D721Med (cell line): ENCODE measurements at regions not wholly inside any gene's neighbourhood (a gene's known extent, or its start where the extent isn't known, plus 50 kb on each side); places are given as distances from the start of the nearest gene placed in this dataset.

Source experiments
- DNase-seq: peaks from one replicate; pipeline ENCODE4 v3.0.0; 2011; ENCODE audit warnings: low spot score; ENCODE audit not compliant: insufficient read length
- FAIRE-seq: peaks from 2 replicates; lab custom pipeline; 2011; peaks lifted over from hg19 to GRCh38; lab: Jason Lieb, UNC
- TF ChIP-seq, protein P1 (sequence below): IDR thresholded peaks from 2 replicates; pipeline ENCODE4 v1.5.1; 2012; ENCODE audit warnings: mild to moderate bottlenecking, control low read depth; ENCODE audit not compliant: insufficient read depth; ENCODE audit errors: missing control alignments

GRCh38 chr6:14274546-14275492 is 157.2 kb downstream of the CD83 start:
- no peak for FAIRE-seq
- TF ChIP-seq, protein P1, sequence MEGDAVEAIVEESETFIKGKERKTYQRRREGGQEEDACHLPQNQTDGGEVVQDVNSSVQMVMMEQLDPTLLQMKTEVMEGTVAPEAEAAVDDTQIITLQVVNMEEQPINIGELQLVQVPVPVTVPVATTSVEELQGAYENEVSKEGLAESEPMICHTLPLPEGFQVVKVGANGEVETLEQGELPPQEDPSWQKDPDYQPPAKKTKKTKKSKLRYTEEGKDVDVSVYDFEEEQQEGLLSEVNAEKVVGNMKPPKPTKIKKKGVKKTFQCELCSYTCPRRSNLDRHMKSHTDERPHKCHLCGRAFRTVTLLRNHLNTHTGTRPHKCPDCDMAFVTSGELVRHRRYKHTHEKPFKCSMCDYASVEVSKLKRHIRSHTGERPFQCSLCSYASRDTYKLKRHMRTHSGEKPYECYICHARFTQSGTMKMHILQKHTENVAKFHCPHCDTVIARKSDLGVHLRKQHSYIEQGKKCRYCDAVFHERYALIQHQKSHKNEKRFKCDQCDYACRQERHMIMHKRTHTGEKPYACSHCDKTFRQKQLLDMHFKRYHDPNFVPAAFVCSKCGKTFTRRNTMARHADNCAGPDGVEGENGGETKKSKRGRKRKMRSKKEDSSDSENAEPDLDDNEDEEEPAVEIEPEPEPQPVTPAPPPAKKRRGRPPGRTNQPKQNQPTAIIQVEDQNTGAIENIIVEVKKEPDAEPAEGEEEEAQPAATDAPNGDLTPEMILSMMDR = no peak
- no peak for DNase-seq

GRCh38 chr6:14275493-14275851 is 157.9 kb downstream of the CD83 start:
- TF ChIP-seq, protein P1 = no peak
- DNase-seq = no peak
- no peak for FAIRE-seq

DNA sequence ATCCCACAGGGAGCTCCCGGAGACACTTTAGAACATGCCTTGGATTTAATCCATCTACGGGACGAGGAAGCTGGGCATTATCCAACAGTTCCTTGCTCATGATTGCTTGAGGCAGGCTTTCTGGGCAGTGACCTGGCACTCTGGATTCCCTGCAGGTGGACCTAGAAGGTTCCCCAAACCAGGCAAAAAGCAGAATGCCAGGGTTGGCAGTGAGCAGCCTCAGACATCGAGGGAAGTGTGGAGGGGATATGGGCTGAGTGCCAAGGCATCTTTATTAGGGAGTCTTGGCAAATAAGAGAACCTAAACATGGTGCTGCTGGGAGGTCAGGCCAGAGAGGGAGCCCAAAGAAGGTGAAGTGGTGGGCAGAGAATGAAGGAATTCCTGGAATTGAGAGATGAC is 158.5 kb downstream of the CD83 start:
- TF ChIP-seq, protein P1 = no peak
- FAIRE-seq (no peak), DNase-seq (no peak)

- DNase-seq (no peak), FAIRE-seq (no peak)
- TF ChIP-seq, protein P1 = no peak
Observed at GRCh38 chr6:14276667-14277404, 159.3 kb downstream of the CD83 start.

GRCh38 chr6:14277405-14277930 is 159.9 kb downstream of the CD83 start:
- no peak for FAIRE-seq
- TF ChIP-seq, protein P1 = no peak
- DNase-seq = no peak

GRCh38 chr6:14278006-14278405 is 160.4 kb downstream of the CD83 start:
- DNase-seq (no peak), FAIRE-seq (no peak)
- TF ChIP-seq, protein P1 = no peak
